Ishikawa (cell line): ENCODE measurements at regions not wholly inside any gene's neighbourhood (a gene's known extent, or its start where the extent isn't known, plus 50 kb on each side); places are given as distances from the start of the nearest gene placed in this dataset.

Experiments used
- CEBPB ChIP-seq: IDR thresholded peaks from 2 replicates; pipeline ENCODE4 v1.6.1; 2012
- CREB1 ChIP-seq: IDR thresholded peaks from 2 replicates; pipeline ENCODE4 v1.6.1; 2012; ENCODE audit warnings: low read depth
- EGR1 ChIP-seq: IDR thresholded peaks from 2 replicates; pipeline ENCODE4 v1.6.1; 2012
- EP300 ChIP-seq: IDR thresholded peaks from 2 replicates; pipeline ENCODE4 v1.6.1; 2012; ENCODE audit warnings: borderline replicate concordance
- RAD21 ChIP-seq: IDR thresholded peaks from 2 replicates; pipeline ENCODE4 v1.6.1; 2012; ENCODE audit warnings: low read depth
- TAF1 ChIP-seq: IDR thresholded peaks from 2 replicates; pipeline ENCODE4 v1.6.1; 2012; ENCODE audit warnings: low read depth, mild to moderate bottlenecking
- TEAD4 ChIP-seq: IDR thresholded peaks from 2 replicates; pipeline ENCODE4 v1.6.1; 2012
- USF1 ChIP-seq: IDR thresholded peaks from 2 replicates; pipeline ENCODE4 v1.6.1; 2012
- YY1 ChIP-seq: IDR thresholded peaks from 2 replicates; pipeline ENCODE4 v1.6.1; 2012; ENCODE audit warnings: low read depth
- TF ChIP-seq, protein P1 (sequence below): IDR thresholded peaks from 2 replicates; pipeline ENCODE4 v1.6.1; 2012
- TF ChIP-seq, protein P2 (sequence below): IDR thresholded peaks from 2 replicates; pipeline ENCODE4 v1.6.1; 2012; ENCODE audit warnings: low read depth, mild to moderate bottlenecking

DNA sequence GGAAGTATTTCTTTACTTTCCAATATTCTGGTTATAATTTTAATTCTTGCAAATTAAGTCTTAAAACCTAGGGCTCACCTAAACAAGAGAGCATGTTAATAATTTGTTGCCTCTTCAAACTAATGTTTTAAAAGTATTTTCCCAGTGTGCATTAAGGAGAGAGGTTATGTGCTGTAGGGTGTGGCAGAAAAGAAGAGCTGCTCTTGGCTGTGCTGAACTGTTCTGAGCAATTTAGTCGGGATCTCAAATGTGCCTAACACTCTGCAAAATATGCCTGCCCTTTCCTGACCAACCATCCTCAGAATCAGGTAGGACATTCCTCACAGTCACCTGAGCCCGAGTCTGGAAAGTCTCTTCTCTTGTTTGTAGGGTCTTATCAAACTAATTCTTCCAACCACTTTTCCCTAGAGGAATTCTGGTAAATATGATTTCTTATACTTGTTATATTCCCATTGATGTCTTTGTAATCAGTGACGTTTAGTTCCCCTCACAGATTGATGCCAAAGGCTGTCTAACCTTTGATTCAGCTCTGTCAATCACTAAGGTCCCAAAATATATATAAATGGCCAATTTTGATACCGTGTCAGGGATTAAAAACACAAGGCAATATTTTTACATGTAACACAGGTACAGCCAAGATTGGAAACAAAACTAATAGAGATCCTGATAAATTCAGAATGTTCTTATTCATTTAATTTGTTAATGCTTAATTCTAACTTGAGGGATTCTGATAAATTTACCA lies 298.4 kb downstream of the ADGB start:
- TF ChIP-seq RAD21 (no peak), TAF1 (no peak), USF1 (no peak), CEBPB (no peak), YY1 (no peak), TEAD4 (no peak), EP300 (no peak), CREB1 (no peak), EGR1 (no peak)
- TF ChIP-seq, protein P1, sequence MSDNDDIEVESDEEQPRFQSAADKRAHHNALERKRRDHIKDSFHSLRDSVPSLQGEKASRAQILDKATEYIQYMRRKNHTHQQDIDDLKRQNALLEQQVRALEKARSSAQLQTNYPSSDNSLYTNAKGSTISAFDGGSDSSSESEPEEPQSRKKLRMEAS, result no peak
- TF ChIP-seq, protein P2, sequence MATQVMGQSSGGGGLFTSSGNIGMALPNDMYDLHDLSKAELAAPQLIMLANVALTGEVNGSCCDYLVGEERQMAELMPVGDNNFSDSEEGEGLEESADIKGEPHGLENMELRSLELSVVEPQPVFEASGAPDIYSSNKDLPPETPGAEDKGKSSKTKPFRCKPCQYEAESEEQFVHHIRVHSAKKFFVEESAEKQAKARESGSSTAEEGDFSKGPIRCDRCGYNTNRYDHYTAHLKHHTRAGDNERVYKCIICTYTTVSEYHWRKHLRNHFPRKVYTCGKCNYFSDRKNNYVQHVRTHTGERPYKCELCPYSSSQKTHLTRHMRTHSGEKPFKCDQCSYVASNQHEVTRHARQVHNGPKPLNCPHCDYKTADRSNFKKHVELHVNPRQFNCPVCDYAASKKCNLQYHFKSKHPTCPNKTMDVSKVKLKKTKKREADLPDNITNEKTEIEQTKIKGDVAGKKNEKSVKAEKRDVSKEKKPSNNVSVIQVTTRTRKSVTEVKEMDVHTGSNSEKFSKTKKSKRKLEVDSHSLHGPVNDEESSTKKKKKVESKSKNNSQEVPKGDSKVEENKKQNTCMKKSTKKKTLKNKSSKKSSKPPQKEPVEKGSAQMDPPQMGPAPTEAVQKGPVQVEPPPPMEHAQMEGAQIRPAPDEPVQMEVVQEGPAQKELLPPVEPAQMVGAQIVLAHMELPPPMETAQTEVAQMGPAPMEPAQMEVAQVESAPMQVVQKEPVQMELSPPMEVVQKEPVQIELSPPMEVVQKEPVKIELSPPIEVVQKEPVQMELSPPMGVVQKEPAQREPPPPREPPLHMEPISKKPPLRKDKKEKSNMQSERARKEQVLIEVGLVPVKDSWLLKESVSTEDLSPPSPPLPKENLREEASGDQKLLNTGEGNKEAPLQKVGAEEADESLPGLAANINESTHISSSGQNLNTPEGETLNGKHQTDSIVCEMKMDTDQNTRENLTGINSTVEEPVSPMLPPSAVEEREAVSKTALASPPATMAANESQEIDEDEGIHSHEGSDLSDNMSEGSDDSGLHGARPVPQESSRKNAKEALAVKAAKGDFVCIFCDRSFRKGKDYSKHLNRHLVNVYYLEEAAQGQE, result no peak
